K562 (cell line): ENCODE measurements at regions not wholly inside any gene's neighbourhood (a gene's known extent, or its start where the extent isn't known, plus 50 kb on each side); places are given as distances from the start of the nearest gene placed in this dataset.

Source experiments
- BDP1 ChIP-seq: IDR thresholded peaks from 3 replicates; pipeline ENCODE4 v1.6.1; 2011; ENCODE audit not compliant: insufficient read length, insufficient read depth
- ZC3H4 ChIP-seq: sonication (generic); formaldehyde crosslinking; IDR thresholded peaks from 2 replicates; pipeline ENCODE4 v1.9.0; 2021; ENCODE audit warnings: missing genetic modification reagents, borderline replicate concordance

- TF ChIP-seq ZC3H4: no peak
- no peak for TF ChIP-seq BDP1
Measured at GRCh38 chr13:65032825-65033224, 2197.3 kb downstream of the PCDH9 start.
